Endodermal cell (in vitro differentiated cells): ENCODE measurements at regions not wholly inside any gene's neighbourhood (a gene's known extent, or its start where the extent isn't known, plus 50 kb on each side); places are given as distances from the start of the nearest gene placed in this dataset.

Experiments used
- DNase-seq: peaks from one replicate; pipeline ENCODE4 v3.0.0-alpha.2; 2017
- H3K27ac ChIP-seq: 2 replicates; pipeline ENCODE4 v1.5.1; 2013; ENCODE audit warnings: mild to moderate bottlenecking, low read depth, low read length, moderate library complexity
- H3K27me3 ChIP-seq: 2 replicates; pipeline ENCODE4 v1.6.1; 2013; ENCODE audit warnings: mild to moderate bottlenecking, low read length, moderate library complexity; ENCODE audit not compliant: insufficient read depth, control insufficient read depth, poor library complexity, severe bottlenecking
- H3K36me3 ChIP-seq: 2 replicates; pipeline ENCODE4 v1.7.0; 2013; ENCODE audit warnings: mild to moderate bottlenecking, low read length, moderate library complexity; ENCODE audit not compliant: control insufficient read depth, insufficient read depth
- H3K4me1 ChIP-seq: one replicate; pipeline ENCODE4 v1.7.0; 2013; ENCODE audit warnings: low read length; ENCODE audit not compliant: control insufficient read depth, insufficient read depth
- H3K4me3 ChIP-seq: 2 replicates; pipeline ENCODE4 v1.5.1; 2013; ENCODE audit warnings: mild to moderate bottlenecking, low read length, moderate library complexity
- H3K9ac ChIP-seq: 2 replicates; pipeline ENCODE4 v1.6.1; 2013; ENCODE audit warnings: mild to moderate bottlenecking, low read length, moderate library complexity; ENCODE audit not compliant: poor library complexity, severe bottlenecking; ENCODE audit errors: extremely low read depth
- H3K9me3 ChIP-seq: 2 replicates; pipeline ENCODE4 v1.6.1; 2013; ENCODE audit warnings: mild to moderate bottlenecking, low read length, moderate library complexity; ENCODE audit not compliant: control insufficient read depth
- H3K27ac Mint-ChIP-seq: 2 replicates; pipeline ENCODE4 v1.8.0; 2020; ENCODE audit warnings: mixed read lengths
- H3K27me3 Mint-ChIP-seq: 2 replicates; pipeline ENCODE4 v1.8.0; 2021; ENCODE audit warnings: mild to moderate bottlenecking, mixed read lengths; ENCODE audit not compliant: insufficient read depth
- H3K36me3 Mint-ChIP-seq: 2 replicates; pipeline ENCODE4 v1.8.0; 2020; ENCODE audit warnings: low read depth, mixed read lengths
- H3K4me1 Mint-ChIP-seq: 2 replicates; pipeline ENCODE4 v1.8.0; 2020; ENCODE audit warnings: mixed read lengths
- H3K4me3 Mint-ChIP-seq: 2 replicates; pipeline ENCODE4 v1.8.0; 2020; ENCODE audit warnings: mild to moderate bottlenecking, moderate library complexity, mixed read lengths
- H3K9me3 Mint-ChIP-seq: 2 replicates; pipeline ENCODE4 v1.8.0; 2020; ENCODE audit warnings: mild to moderate bottlenecking, mixed read lengths
- WGBS, 2 experiments: methylation state at CpG; one replicate each; pipeline versions ENCODE4 v1.1.5 to v1.1.7; 2013; ENCODE audit warnings: missing lambda C conversion rate in 2 of 2, mixed read lengths in 1 of 2; ENCODE audit not compliant: insufficient coverage in 1 of 2, insufficient read length in 1 of 2; 5-methylcytosine and 5-hydroxymethylcytosine counted together
- TF ChIP-seq, protein P1 (sequence below): fragments of 200-600 bp; sonication (generic); conservative IDR thresholded peaks from 2 replicates; pipeline ENCODE4 v1.5.0; 2021; ENCODE audit warnings: antibody characterized with exemption, mild to moderate bottlenecking

DNA sequence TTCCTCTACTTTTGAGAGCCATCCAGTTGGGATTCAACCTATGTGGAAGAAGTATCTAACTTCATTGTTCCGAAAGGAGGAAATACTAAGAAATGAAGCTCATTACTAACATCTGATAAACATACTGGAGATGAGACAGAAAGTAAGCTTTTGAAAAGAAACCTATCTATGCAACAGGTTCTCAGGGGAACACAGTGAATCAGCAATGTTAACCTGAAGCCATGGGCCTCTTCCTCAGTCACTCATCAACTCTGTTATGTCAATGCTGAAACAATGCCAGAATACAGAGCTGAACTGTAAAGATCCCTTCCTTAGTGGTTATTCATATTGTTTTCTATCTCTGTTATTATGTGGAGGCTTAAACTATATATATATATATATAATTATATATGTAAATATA lies 55.5 kb upstream of the ESRRG start:
- Histone ChIP-seq H3K27me3 (no peaks in the 10 kb centered on the region), H3K9me3 (peaks cover 7% of the 10 kb centered on the region), H3K36me3 (no peaks in the 10 kb centered on the region), H3K27ac (no peak overlapping the region), H3K4me1 (no peaks in the 10 kb centered on the region), H3K9ac (no peak overlapping the region), H3K4me3 (no peak overlapping the region)
- peaks cover 7% of the 10 kb centered on the region for H3K27me3 Mint-ChIP-seq
- H3K27ac Mint-ChIP-seq = no peak overlapping the region
- H3K4me1 Mint-ChIP-seq = peaks cover 8% of the 10 kb centered on the region
- no peak for DNase-seq
- TF ChIP-seq, protein P1, sequence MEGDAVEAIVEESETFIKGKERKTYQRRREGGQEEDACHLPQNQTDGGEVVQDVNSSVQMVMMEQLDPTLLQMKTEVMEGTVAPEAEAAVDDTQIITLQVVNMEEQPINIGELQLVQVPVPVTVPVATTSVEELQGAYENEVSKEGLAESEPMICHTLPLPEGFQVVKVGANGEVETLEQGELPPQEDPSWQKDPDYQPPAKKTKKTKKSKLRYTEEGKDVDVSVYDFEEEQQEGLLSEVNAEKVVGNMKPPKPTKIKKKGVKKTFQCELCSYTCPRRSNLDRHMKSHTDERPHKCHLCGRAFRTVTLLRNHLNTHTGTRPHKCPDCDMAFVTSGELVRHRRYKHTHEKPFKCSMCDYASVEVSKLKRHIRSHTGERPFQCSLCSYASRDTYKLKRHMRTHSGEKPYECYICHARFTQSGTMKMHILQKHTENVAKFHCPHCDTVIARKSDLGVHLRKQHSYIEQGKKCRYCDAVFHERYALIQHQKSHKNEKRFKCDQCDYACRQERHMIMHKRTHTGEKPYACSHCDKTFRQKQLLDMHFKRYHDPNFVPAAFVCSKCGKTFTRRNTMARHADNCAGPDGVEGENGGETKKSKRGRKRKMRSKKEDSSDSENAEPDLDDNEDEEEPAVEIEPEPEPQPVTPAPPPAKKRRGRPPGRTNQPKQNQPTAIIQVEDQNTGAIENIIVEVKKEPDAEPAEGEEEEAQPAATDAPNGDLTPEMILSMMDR = no peak
- no peak overlapping the region for H3K4me3 Mint-ChIP-seq
- WGBS, 2 experiments = 33 to 67% methylated on average over 1 of the region's 1 CpG
- no peaks in the 10 kb centered on the region for H3K9me3 Mint-ChIP-seq
- no peaks in the 10 kb centered on the region for H3K36me3 Mint-ChIP-seq

DNA sequence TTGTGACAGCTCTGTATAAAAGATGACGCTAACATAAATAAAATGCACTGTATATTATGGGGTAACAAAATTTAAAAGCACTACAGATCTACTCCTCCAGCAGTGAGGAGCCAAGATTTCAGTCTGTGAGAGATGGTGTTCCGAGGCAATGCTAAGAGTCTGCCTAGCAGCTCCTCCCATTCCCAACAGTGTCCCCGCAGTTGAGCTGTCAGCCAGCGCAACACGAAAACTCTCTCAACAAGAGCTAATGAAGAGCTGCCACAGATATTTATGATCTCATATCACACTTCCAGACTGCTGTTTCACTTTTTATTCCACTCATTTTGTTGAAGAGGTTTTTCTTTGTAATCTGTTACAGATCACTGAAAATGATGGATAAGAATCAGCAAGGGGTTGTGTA lies 53.9 kb upstream of the ESRRG start:
- TF ChIP-seq, protein P1 = no peak
- Mint-ChIP-seq H3K27ac (no peak overlapping the region), H3K4me1 (peaks cover 22% of the 10 kb centered on the region), H3K9me3 (no peaks in the 10 kb centered on the region), H3K4me3 (no peak overlapping the region), H3K36me3 (no peaks in the 10 kb centered on the region), H3K27me3 (peaks cover 7% of the 10 kb centered on the region)
- no peaks in the 10 kb centered on the region for H3K27me3 ChIP-seq
- no peak overlapping the region for H3K9ac ChIP-seq
- no peak for DNase-seq
- H3K27ac ChIP-seq = no peak overlapping the region
- WGBS, 2 experiments = 94 to 100% methylated on average over 1 to 4 of the region's 5 CpGs
- peaks cover 9% of the 10 kb centered on the region for H3K4me1 ChIP-seq
- no peaks in the 10 kb centered on the region for H3K36me3 ChIP-seq
- no peak overlapping the region for H3K4me3 ChIP-seq
- H3K9me3 ChIP-seq = peaks cover 7% of the 10 kb centered on the region
